Spleen (tissue), 11 donors: ENCODE measurements at regions not wholly inside any gene's neighbourhood (a gene's known extent, or its start where the extent isn't known, plus 50 kb on each side); places are given as distances from the start of the nearest gene placed in this dataset.

Experiments
- DNase-seq: peaks from one replicate; pipeline ENCODE4 v3.0.0-alpha.2; 2020
- H3K27ac ChIP-seq, 8 donors: fragments of 200-600 bp; sonication (generic) in 7 of 8; 1 replicate in 4 of 8; 2 replicates in 4 of 8; pipeline versions ENCODE4 v1.5.0 to v1.8.0; 2016 to 2021; ENCODE audit warnings: inconsistent platforms in 4 of 8, mild to moderate bottlenecking in 4 of 8, moderate library complexity in 1 of 8
- H3K27me3 ChIP-seq, 7 donors: fragments of 200-600 bp; sonication (generic) in 6 of 7; replicated peaks in 1 of 7; 1 replicate in 4 of 7; 2 replicates in 3 of 7; pipeline versions ENCODE4 v1.5.0 to v1.8.0; 2016 to 2021; ENCODE audit warnings: inconsistent platforms in 3 of 7, mild to moderate bottlenecking in 1 of 7
- H3K36me3 ChIP-seq, 6 donors: fragments of 200-600 bp; sonication (generic) in 5 of 6; 1 replicate in 4 of 6; 2 replicates in 2 of 6; pipeline versions ENCODE4 v1.5.0 to v1.8.0; 2016 to 2021; ENCODE audit warnings: inconsistent platforms in 2 of 6
- H3K4me1 ChIP-seq, 6 donors: fragments of 200-600 bp; sonication (generic) in 5 of 6; 1 replicate in 3 of 6; 2 replicates in 3 of 6; pipeline versions ENCODE4 v1.5.0 to v1.8.0; 2016 to 2021; ENCODE audit warnings: inconsistent platforms in 3 of 6
- H3K4me3 ChIP-seq, 8 donors: fragments of 200-600 bp; sonication (generic) in 7 of 8; 1 replicate in 4 of 8; 2 replicates in 4 of 8; pipeline versions ENCODE4 v1.5.0 to v1.8.0; 2016 to 2021; ENCODE audit warnings: inconsistent platforms in 4 of 8, mild to moderate bottlenecking in 4 of 8, moderate library complexity in 2 of 8
- H3K9me3 ChIP-seq, 8 donors: fragments of 200-600 bp; sonication (generic) in 7 of 8; 1 replicate in 4 of 8; 2 replicates in 4 of 8; pipeline versions ENCODE4 v1.5.0 to v1.8.0; 2016 to 2021; ENCODE audit warnings: inconsistent platforms in 4 of 8
- CTCF ChIP-seq, 11 experiments: fragments of 200-600 bp in 7 of 11; fragments of 450-650 bp in 4 of 11; sonication (generic) in 4 of 11; IDR thresholded peaks in 8 of 11; conservative IDR thresholded peaks in 3 of 11; 1 replicate in 7 of 11; 2 replicates in 4 of 11; pipeline versions ENCODE4 v1.4.0 to v1.8.0; 2016 to 2021; ENCODE audit warnings: antibody characterized with exemption in 11 of 11, inconsistent platforms in 4 of 11, mild to moderate bottlenecking in 1 of 11
- POLR2A ChIP-seq, 3 donors: fragments of 450-650 bp; IDR thresholded peaks; one replicate each; pipeline ENCODE4 v1.5.1; 2017; ENCODE audit warnings: antibody characterized with exemption in 3 of 3, mild to moderate bottlenecking in 1 of 3
- POLR2AphosphoS5 ChIP-seq, 3 donors: sonication (generic); formaldehyde crosslinking; IDR thresholded peaks; one replicate each; pipeline ENCODE4 v1.5.1; 2017; ENCODE audit warnings: antibody characterized with exemption in 3 of 3
- WGBS, 5 donors: extraction: QIAGEN DNeasy Blood & Tissue Kit in 3 of 5; methylation state at CpG; one replicate each; pipeline versions ENCODE4 v1.1.5 to v1.1.7; 2013 to 2018; 5-methylcytosine and 5-hydroxymethylcytosine counted together
- intact Hi-C: fragments of 100-400 bp; cut with DNase I; formaldehyde crosslinking; loops from one replicate; pipeline ENCODE4 v1.15.0; 2023; ENCODE audit warnings: low total_unique reads
- donor health status: healthy with polysubstance abuse.
- donor health status: DM: no; HTN: no; CAD: no; lungs with moderate emphysema.
- donor health status: DM: no; HTN: no; CAD: no.
- donor health status: Bipolar disorder and iron deficiency.
- donor health status: healthy.
- donor health status: DM: no; HTN: no; CAD: no.
- donor health status: DM: yes; HTN: yes; CAD: no.

DNA sequence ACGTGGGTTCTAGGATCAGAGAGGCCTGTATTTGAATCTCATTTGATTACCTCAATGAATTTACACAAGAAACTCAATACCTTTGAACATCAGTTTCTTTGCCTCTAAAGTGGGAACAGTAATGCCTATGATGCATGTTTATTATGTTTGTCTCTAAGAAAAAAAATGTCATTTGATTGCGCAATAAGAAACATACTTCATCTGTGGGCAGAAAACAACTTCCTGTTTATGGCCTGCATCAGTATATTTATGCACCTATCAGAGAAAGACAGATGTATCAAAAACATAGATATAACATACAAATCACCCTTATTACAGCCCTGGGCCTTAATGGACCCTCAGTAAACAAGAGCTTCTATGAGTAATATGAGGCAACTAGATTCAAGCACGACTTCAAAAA is 516.4 kb upstream of the ARID1B start:
- H3K4me3 ChIP-seq: no peak overlapping the region
- 53 to 88% (median 81%) methylated on average over 3 of the region's 3 CpGs for WGBS, 5 donors
- intact Hi-C loops: no loop called here
- H3K36me3 ChIP-seq: no peaks in the 10 kb centered on the region
- TF ChIP-seq CTCF (IDR thresholded peaks at IDR 0.05 in 8 of 11, conservative IDR thresholded peaks at IDR 0.05 in 3 of 11) (no peak), POLR2AphosphoS5 (IDR thresholded peaks at IDR 0.05) (no peak), POLR2A (IDR thresholded peaks at IDR 0.05) (no peak)
- H3K27me3 ChIP-seq: no peaks in the 10 kb centered on the region
- DNase-seq: no peak
- H3K4me1 ChIP-seq: no peaks in the 10 kb centered on the region
- H3K9me3 ChIP-seq: peaks cover 0 to 6% (median 0%) of the 10 kb centered on the region in 8 donors
- no peak overlapping the region for H3K27ac ChIP-seq

GRCh38 chr6:156258981-156259380 is 518.2 kb upstream of the ARID1B start:
- no peak overlapping the region for H3K4me3 ChIP-seq
- no peaks in the 10 kb centered on the region for H3K4me1 ChIP-seq
- TF ChIP-seq POLR2A (IDR thresholded peaks at IDR 0.05) (no peak), POLR2AphosphoS5 (IDR thresholded peaks at IDR 0.05) (no peak), CTCF (IDR thresholded peaks at IDR 0.05 in 8 of 11, conservative IDR thresholded peaks at IDR 0.05 in 3 of 11) (no peak)
- WGBS, 5 donors: 52 to 97% (median 83%) methylated on average over 3 of the region's 3 CpGs
- no peaks in the 10 kb centered on the region for H3K36me3 ChIP-seq
- no peaks in the 10 kb centered on the region for H3K27me3 ChIP-seq
- H3K9me3 ChIP-seq: no peaks in the 10 kb centered on the region
- H3K27ac ChIP-seq: no peak overlapping the region
- DNase-seq: no peak
- intact Hi-C loops: no loop called here

- Histone ChIP-seq H3K36me3 (no peaks in the 10 kb centered on the region), H3K27ac (no peak overlapping the region), H3K4me1 (peaks cover 0 to 6% (median 0%) of the 10 kb centered on the region in 6 donors), H3K9me3 (no peaks in the 10 kb centered on the region), H3K4me3 (no peak overlapping the region), H3K27me3 (no peaks in the 10 kb centered on the region)
- DNase-seq: no peak
- intact Hi-C loops: no loop called here
- 64 to 74% (median 69%) methylated on average over 10 of the region's 10 CpGs for WGBS, 5 donors
- TF ChIP-seq POLR2AphosphoS5 (IDR thresholded peaks at IDR 0.05) (no peak), POLR2A (IDR thresholded peaks at IDR 0.05) (no peak), CTCF (IDR thresholded peaks at IDR 0.05 in 8 of 11, conservative IDR thresholded peaks at IDR 0.05 in 3 of 11) (no peak)
Observed at GRCh38 chr6:156256161-156256560, 521.0 kb upstream of the ARID1B start.

GRCh38 chr6:156254240-156254639 is 522.9 kb upstream of the ARID1B start:
- WGBS, 5 donors: 85 to 92% (median 91%) methylated on average over 5 of the region's 5 CpGs
- no peaks in the 10 kb centered on the region for H3K27me3 ChIP-seq
- peaks cover 0 to 6% (median 0%) of the 10 kb centered on the region in 6 donors for H3K4me1 ChIP-seq
- DNase-seq: no peak
- H3K27ac ChIP-seq: no peak overlapping the region
- intact Hi-C loops: no loop called here
- H3K4me3 ChIP-seq: no peak overlapping the region
- TF ChIP-seq CTCF (IDR thresholded peaks at IDR 0.05 in 8 of 11, conservative IDR thresholded peaks at IDR 0.05 in 3 of 11) (no peak), POLR2A (IDR thresholded peaks at IDR 0.05) (no peak), POLR2AphosphoS5 (IDR thresholded peaks at IDR 0.05) (no peak)
- no peaks in the 10 kb centered on the region for H3K9me3 ChIP-seq
- no peaks in the 10 kb centered on the region for H3K36me3 ChIP-seq
